ENCODE measurements at regions not wholly inside any gene's neighbourhood (a gene's known extent, or its start where the extent isn't known, plus 50 kb on each side); places are given as distances from the start of the nearest gene placed in this dataset.

GRCh38 chr10:3524086-3524960 is 260.7 kb downstream of the KLF6 start:
- DNase-seq (ENCODE audit: low spot score) = no peak

DNA sequence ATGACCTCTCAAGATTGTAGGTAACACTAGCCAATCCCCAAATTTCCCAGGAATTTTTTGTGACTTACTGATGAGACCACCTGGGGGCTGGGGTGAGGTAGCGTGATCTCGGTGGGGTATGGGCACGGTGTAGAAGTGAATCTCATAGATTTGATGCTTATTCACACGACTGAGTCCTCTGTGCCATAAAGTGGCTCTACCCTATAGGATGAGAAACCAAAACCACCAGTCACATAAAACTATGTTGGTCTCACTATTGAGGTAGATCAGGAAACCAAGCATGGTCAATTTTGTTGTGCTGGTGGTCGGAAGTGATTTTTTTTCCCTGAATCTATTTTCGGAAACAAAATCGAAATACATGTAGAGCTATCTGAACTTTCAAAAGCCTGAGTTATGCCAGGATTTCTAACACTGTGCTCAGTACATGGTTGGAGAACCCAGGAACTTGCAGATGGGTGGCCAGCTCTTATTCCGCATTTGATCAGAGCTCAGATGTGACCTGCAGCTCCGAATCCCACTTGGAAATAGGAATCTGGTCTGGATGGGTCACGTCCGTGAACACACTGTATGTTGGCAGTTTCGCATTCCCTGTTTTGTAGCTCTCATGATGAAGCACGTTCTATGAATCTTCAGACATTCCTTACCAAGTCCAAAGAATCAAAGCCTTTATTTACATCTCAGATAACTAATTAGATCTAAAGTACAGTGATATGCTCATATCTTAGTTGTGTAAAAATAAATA is 261.5 kb downstream of the KLF6 start:
- DNase-seq (ENCODE audit: low spot score) = no peak

GRCh38 chr10:3516923-3517255 is 268.1 kb downstream of the KLF6 start:
- DNase-seq (ENCODE audit: low spot score) = no peak

- DNase-seq (ENCODE audit: low spot score) = no peak
Observed at GRCh38 chr10:3516234-3516922, 268.6 kb downstream of the KLF6 start.

GRCh38 chr10:3514691-3515090 is 270.3 kb downstream of the KLF6 start:
- no peak for DNase-seq (ENCODE audit: low spot score)

- no peak for DNase-seq (ENCODE audit: low spot score)
Observed at GRCh38 chr10:3512263-3512662, 272.7 kb downstream of the KLF6 start.

- no peak for DNase-seq (ENCODE audit: low spot score)
Observed at GRCh38 chr10:3511483-3511882, 273.5 kb downstream of the KLF6 start.

DNA sequence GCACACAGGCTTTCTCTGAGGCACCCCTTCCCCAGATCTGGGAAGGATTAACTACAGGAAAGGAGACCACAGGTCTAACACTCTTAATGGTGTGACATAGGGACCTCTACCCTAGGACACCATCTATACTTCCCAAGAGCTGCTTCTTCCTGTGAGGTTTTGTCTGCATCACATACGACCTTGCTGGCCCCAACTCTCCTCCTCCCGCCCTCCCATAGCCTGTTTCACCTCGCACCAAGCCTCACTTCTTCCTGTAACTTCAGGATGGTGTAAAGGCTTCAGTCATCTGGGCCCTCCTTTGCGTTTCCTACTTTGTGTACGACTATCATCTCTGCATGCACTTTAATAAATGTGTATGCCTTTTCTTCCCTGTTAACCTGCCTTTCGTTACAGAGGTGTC is 274.3 kb downstream of the KLF6 start:
- no peak for DNase-seq (ENCODE audit: low spot score)

DNA sequence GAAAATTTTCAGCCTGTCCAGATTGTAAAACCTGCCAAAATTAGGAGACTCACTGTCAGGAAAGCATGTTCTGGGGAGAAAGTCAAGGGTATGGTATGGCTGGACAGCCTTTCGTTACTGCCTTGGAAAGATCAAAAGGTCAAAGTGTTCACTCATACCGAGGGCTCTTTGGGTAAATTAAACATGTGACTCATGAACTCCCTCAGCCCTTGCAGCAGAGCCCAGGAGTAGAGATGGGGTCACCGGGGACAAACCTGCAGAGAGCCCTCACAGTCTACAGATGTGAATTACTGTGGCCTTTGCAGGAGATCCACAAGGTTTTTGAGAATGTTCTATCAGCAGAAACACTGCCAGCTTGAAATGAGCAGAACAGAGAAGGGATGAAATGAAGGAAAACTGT is 275.7 kb downstream of the KLF6 start:
- DNase-seq (ENCODE audit: low spot score) = no peak

- no peak for DNase-seq (ENCODE audit: low spot score)
Observed at GRCh38 chr10:3503299-3503698, 281.7 kb downstream of the KLF6 start.

DNA sequence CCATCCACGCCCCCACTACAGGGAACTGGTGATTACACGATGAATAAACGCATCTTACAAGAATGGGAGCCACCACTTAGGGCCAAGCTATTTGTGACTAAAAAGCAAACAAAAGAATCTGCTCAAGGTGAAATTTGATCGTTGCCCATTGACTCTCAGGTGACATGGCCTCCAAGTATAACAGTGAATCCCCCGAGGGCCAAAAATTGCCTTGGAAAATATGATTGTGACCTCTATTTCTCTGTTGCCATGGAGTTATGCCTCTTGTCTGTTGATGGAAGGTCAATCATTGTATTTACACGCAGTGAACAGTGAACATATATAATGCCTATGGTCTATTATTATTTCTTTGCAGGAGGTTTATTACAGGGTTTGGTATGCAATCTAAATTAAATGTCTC is 282.3 kb downstream of the KLF6 start:
- DNase-seq (ENCODE audit: low spot score) = no peak

DNA sequence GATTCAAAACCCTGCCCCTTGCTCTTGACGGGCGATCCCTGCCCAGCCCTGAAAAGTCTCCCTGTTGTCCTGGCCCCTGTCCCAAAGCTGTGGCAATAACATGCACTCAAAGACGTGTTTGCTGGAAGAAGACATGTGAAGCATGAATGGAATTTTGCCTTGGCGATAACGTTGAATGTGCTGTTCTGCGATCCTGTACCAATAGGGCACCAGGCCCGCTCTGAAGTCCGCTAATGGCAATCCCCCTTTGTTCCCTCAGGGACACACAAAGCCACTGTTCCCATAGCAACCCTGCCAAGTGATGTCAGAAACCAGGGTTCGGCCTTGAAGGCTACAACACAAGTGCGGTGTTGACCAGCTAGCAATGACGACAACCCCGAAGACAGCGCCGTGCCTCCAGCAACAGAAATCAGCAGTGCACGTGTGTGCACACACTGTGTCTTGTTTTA is 284.6 kb downstream of the KLF6 start:
- no peak for DNase-seq (ENCODE audit: low spot score)

- DNase-seq (ENCODE audit: low spot score) = no peak
Observed at GRCh38 chr10:3499120-3499519, 285.9 kb downstream of the KLF6 start.

GRCh38 chr10:3497581-3497980 is 287.4 kb downstream of the KLF6 start:
- DNase-seq (ENCODE audit: low spot score) = no peak

DNA sequence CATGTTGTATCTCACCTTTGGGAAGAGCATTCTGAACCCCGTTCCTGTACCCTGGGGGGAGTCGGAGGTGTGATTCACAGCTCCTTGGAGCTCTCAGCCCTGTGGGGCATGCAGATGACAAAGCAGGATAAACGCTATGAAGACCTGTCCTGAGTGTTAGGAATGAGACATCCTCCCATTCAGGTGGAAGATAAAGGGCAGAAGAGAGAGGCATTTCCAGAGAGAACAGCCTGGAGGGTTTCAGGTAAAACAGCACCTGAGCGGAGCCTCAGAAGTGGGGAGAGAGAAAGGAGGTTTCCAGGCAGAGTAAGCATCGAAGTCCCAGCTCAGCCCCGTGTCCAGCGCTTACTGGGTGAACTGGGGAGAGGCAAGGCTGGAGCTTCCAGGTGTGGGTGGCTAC is 288.9 kb downstream of the KLF6 start:
- DNase-seq (ENCODE audit: low spot score) = no peak

- DNase-seq (ENCODE audit: low spot score) = no peak
Observed at GRCh38 chr10:3495281-3495680, 289.7 kb downstream of the KLF6 start.

DNA sequence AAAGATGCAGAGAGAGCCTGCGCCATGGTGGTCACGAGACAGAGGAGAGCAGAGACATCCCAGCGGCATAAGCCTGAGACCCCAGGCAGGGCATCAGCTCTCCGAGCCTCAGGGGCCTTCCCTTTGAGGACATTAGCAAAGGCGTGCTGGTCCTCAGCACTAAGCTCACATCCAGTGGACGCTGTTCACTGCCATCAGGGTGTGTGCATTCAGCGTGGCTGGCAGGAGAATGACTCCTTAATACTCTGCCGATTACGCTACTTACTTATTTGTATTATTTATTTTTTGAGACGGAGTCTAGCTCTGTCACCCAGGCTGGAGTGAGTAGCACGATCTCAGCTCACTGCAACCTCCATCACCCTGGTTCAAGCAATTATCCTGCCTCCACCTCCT is 290.2 kb downstream of the KLF6 start:
- DNase-seq (ENCODE audit: low spot score) = no peak

GRCh38 chr10:3494131-3494837 is 290.7 kb downstream of the KLF6 start:
- no peak for DNase-seq (ENCODE audit: low spot score)

DNA sequence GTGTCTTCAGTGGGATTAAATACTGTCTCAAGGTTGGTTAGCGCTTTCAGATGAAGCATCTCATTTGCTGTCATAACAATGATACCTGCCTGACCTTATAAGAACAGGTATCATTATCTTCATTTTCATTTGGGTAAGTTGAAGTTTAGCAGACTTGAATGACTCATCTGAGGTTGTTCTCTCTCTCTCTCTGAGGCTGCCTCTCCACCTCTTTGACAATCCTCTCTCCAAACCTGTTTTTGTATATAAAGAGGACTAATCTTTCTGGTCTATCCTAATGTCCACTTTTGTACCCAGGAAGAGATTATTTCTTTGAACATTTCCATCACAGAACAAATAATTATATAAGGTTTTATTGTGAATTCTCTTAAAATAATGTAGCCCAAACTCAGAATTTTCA is 291.4 kb downstream of the KLF6 start:
- no peak for DNase-seq (ENCODE audit: low spot score)

DNA sequence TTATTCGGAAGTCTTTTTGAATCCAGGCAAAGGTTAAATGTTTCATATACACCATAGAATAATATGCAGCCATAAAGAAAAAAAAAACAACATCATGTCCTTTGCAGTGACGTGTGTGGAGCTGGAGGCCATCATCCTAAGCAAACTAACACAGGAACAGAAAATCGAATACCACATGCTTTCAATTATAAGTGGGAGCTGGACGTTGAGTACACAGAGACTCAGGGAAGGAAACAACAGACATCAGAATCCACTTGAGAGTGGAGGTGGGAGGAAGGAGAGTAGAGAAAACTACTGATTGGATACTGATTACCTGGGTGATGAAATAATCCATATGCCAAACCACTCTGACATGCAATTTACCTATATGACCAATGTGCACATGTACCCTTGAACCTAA is 293.4 kb downstream of the KLF6 start:
- DNase-seq (ENCODE audit: low spot score) = no peak

DNA sequence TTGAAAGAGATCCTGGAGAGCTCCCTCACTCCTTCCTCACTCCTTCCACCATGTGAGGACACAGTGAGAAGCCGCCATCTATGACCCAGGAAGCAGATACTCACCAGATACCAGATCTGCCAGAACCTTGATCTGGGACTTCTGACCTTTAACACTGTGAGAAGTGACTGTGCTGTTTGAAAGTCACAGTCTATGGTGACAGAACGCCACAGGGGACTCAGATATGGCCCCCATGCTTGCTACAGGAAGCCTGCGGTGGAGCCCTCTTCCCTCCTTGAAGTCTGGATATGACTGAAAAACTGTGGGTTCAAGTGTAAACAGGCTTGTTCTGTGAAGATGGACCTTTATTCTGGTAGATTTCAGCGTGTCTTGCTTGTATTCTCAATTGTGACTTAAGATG is 297.8 kb downstream of the KLF6 start:
- DNase-seq (ENCODE audit: low spot score) = no peak

All from HT-29 (cell line).